GM19468 (cell line): ENCODE measurements at regions not wholly inside any gene's neighbourhood (a gene's known extent, or its start where the extent isn't known, plus 50 kb on each side); places are given as distances from the start of the nearest gene placed in this dataset.

Source experiments
- ATAC-seq: cut with Tn5 transposase; IDR thresholded peaks from one replicate; pipeline ENCODE4 v1.9.1; 2021; ENCODE audit warnings: mild to moderate bottlenecking, moderate library complexity, moderate number of reproducible peaks; ENCODE audit not compliant: unreplicated experiment; ENCODE audit errors: extremely low read depth

- no peak for ATAC-seq
Observed at GRCh38 chr21:18914570-18914969, 511.0 kb upstream of the TMPRSS15 start.

DNA sequence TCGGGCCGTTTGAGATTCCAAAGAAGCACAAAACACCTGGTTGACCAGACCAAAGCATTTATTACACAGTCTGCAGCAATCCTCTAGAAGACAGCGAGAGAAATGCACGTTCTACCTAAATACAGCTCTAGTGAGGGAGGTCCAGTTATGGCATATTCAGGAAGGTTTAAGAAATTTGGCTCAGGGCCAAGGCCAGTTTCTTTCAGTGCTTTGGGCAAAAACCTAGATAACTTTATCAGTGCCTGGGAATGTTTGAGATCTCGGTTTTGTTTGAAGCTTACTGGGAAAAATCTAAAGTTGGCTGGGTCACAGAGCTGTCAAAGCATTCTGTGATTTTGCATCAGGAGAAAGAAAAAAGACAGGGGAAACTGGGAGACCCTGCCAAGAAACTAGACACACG lies 514.0 kb upstream of the TMPRSS15 start:
- ATAC-seq, result no peak

- ATAC-seq, result no peak
Observed at GRCh38 chr21:18931237-18931636, 527.7 kb upstream of the TMPRSS15 start.

DNA sequence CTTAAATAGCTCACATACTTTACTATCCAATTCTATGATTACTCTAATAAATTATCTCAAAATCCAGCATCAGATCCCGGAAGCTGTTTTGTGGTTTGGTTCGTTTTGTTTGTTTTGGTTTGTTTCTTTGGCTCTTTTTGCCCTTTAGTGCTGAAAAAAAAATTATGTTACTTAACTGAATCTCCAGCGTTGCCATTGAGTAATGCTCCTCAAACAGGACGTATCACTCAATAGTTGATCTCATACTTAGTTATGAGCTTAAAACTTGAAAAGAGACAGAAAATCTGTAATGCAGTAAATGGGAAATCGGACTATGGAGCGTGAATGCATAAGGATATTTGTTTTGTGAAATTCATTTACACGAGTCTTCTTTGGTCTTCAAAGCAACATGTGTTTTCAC lies 533.8 kb upstream of the TMPRSS15 start:
- no peak for ATAC-seq

- no peak for ATAC-seq
Observed at GRCh38 chr21:18940791-18941190, 537.2 kb upstream of the TMPRSS15 start.

DNA sequence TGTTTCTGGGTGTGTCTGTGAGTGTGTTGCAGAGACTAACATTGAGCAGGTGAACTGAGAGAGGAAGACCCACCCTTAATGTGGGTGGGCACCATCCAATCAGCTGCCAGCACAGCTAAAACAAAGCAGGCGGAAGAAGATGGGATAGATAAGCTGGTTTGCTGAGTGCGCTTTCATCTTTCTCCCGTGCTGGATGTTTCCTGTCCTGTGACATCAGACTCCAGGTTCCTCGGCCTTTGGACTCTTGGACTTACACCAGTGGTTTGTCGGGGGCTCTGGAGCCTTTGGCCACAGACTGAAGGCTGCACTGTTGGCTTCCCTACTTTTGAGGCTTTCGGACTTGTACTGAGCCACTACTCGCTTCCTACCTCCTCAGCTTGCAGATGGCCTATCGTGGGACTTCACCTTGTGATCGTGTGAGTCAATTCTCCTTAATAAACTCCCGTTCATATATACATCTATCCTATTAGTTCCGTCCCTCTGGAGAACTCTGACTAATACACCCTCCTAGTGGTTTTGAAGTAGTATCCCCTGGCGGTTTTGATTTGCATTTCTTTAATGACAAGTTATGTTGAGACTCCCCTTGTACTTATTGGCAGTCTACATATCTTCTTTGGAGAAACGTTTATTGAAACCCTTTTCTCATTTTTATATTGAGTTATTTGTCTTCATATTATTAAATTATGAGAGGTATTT lies 546.6 kb upstream of the TMPRSS15 start:
- no peak for ATAC-seq

DNA sequence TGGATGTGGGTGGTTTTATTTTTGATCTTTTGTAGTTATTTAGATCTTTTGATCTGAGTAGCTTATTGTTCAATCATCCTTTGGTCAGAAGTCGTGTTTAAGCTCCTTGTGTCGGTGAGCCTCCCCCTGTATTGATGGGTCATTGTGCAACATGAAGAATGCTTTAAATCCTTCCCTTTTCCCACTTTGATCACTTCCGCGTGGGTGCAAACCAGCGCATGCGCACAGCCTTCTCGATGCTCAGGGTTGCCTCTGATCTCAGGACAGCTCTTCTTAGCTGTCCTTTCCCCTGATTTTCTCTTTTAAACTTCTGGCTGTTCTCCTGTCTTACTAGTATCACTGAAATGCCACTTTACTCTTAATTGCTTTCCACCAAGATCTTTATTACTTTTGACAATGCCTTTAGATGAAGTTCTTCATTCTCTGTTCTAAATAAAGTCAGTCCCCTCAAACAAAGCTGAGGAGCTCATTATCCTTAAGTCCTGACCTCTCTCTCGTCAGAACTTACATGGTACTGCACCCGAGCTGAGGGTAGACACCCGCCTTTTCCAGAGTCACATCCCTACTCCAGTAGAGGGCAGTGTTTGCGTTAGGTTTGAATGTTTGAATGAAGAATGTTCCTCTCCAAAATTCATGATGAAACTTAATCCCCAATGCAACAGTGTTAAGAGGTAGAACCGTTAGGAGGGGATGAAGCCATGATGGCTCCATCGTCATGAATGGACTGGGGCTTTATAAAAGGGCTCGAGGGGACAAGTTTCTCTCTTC lies 547.9 kb upstream of the TMPRSS15 start:
- no peak for ATAC-seq

- no peak for ATAC-seq
Observed at GRCh38 chr21:18954441-18954844, 550.9 kb upstream of the TMPRSS15 start.

DNA sequence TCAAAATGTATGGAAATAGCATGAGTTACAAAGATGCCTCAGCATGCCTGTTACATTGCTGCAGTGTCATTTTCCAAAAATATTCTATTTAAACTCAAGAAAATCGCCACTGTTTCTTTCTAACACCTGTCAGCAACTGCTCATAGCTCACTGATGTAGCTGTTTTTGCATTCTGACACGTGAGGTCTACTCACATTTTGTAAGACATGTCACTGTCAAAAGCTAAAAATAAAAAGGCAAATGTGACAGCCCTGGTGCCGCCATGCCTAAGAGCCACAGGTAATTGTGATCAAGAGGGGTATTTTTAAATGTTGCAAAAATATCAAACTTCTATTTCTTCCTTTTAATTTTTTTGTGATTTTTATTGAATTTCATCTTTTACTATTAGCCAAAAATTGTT lies 556.2 kb upstream of the TMPRSS15 start:
- no peak for ATAC-seq

GRCh38 chr21:18960306-18960705 lies 556.7 kb upstream of the TMPRSS15 start:
- no peak for ATAC-seq

GRCh38 chr21:18970416-18970815 lies 566.8 kb upstream of the TMPRSS15 start:
- ATAC-seq, result no peak

GRCh38 chr21:18970941-18971340 lies 567.4 kb upstream of the TMPRSS15 start:
- ATAC-seq, result no peak

- no peak for ATAC-seq
Observed at GRCh38 chr21:18985584-18985983, 582.0 kb upstream of the TMPRSS15 start.

GRCh38 chr21:18986197-18986596 lies 582.6 kb upstream of the TMPRSS15 start:
- no peak for ATAC-seq

DNA sequence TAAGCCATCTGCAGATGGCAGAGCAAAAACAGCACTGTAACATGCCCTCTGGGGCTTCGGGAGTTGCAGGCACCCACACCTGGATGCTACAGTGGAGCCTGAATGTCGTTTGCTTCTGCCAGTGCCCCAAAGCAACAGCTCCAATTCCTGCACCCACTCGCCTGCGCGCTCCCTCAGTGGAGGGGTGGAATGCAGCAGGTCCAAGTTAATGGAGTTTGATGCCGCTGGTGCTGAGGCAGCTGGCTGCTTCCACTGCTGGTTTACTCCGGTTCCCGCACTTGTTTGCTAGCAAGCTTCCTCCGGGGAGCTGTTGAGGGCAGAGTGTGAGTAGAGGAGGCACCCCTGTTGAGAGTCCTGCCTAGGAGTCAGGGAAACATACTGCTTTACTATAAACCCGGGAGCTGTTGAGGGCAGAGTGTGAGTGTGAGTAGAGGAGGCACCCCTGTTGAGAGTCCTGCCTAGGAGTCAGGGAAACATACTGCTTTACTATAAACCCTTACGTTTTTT lies 584.0 kb upstream of the TMPRSS15 start:
- ATAC-seq, result no peak

- no peak for ATAC-seq
Observed at GRCh38 chr21:18989953-18990495, 586.4 kb upstream of the TMPRSS15 start.

GRCh38 chr21:18991846-18992245 lies 588.3 kb upstream of the TMPRSS15 start:
- no peak for ATAC-seq

DNA sequence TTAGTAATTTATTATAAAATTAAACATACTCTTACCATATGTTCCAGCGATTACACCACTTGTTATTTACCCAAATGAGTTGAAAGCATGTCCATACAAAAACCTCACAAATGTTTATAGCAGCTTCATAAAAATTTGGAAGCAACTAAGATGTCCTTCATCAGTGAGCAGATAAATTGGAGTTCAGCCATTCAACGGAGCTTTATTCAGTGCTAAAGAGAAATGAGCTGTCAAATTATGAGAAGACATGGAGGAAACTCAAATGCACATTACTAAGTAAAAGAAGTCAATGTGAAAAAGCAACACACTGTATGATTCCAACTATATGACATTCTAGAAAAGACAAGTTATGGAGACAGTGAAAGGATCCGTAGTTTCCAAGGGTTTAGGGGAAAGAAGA lies 606.7 kb upstream of the TMPRSS15 start:
- ATAC-seq, result no peak

GRCh38 chr21:19010996-19011395 lies 607.4 kb upstream of the TMPRSS15 start:
- ATAC-seq, result no peak

- no peak for ATAC-seq
Observed at GRCh38 chr21:19011451-19011850, 607.9 kb upstream of the TMPRSS15 start.

GRCh38 chr21:19013916-19014315 lies 610.3 kb upstream of the TMPRSS15 start:
- ATAC-seq, result no peak
